HG03025 (cell line): ENCODE measurements at regions not wholly inside any gene's neighbourhood (a gene's known extent, or its start where the extent isn't known, plus 50 kb on each side); places are given as distances from the start of the nearest gene placed in this dataset.

Experiments used
- ATAC-seq: cut with Tn5 transposase; IDR thresholded peaks from one replicate; pipeline ENCODE4 v1.9.1; 2021; ENCODE audit warnings: mild to moderate bottlenecking, moderate library complexity; ENCODE audit not compliant: unreplicated experiment, low FRiP score

GRCh38 chr10:83553366-83553765 lies 585.9 kb upstream of the GHITM start:
- ATAC-seq = no peak

GRCh38 chr10:83555264-83555663 lies 584.0 kb upstream of the GHITM start:
- no peak for ATAC-seq

- no peak for ATAC-seq
Observed at GRCh38 chr10:83562381-83562780, 576.9 kb upstream of the GHITM start.

GRCh38 chr10:83564889-83565588 lies 574.3 kb upstream of the GHITM start:
- no peak for ATAC-seq

- ATAC-seq = no peak
Observed at GRCh38 chr10:83572036-83572435, 567.3 kb upstream of the GHITM start.

GRCh38 chr10:83574770-83575169 lies 564.5 kb upstream of the GHITM start:
- ATAC-seq = no peak

GRCh38 chr10:83577421-83577820 lies 561.9 kb upstream of the GHITM start:
- no peak for ATAC-seq

- no peak for ATAC-seq
Observed at GRCh38 chr10:83580373-83581012, 558.8 kb upstream of the GHITM start.

- ATAC-seq = no peak
Observed at GRCh38 chr10:83582407-83583095, 556.8 kb upstream of the GHITM start.

- ATAC-seq = no peak
Observed at GRCh38 chr10:83585686-83586085, 553.6 kb upstream of the GHITM start.

- no peak for ATAC-seq
Observed at GRCh38 chr10:83592337-83592935, 546.9 kb upstream of the GHITM start.

- peak; percentile 98 for ATAC-seq
Observed at GRCh38 chr10:83603708-83604107, 535.6 kb upstream of the GHITM start.

GRCh38 chr10:83605783-83606630 lies 533.3 kb upstream of the GHITM start:
- ATAC-seq = no peak

GRCh38 chr10:83607959-83608745 lies 531.2 kb upstream of the GHITM start:
- no peak for ATAC-seq

GRCh38 chr10:83612050-83612449 lies 527.3 kb upstream of the GHITM start:
- no peak for ATAC-seq

- ATAC-seq = no peak
Observed at GRCh38 chr10:83612746-83613145, 526.6 kb upstream of the GHITM start.

- no peak for ATAC-seq
Observed at GRCh38 chr10:83617172-83617571, 522.1 kb upstream of the GHITM start.

GRCh38 chr10:83617692-83618545 lies 521.4 kb upstream of the GHITM start:
- ATAC-seq = no peak
